ENCODE measurements at regions not wholly inside any gene's neighbourhood (a gene's known extent, or its start where the extent isn't known, plus 50 kb on each side); places are given as distances from the start of the nearest gene placed in this dataset.

- no peak for TF ChIP-seq STAT1 (IDR thresholded peaks at IDR 0.05; ENCODE audit: unreplicated experiment)
These were observed 672.8 kb upstream of the POT1 start (continued) for GRCh38 chr7:125602441-125602840.

- H3K9me2 ChIP-seq (ENCODE audit: insufficient read depth): no peaks in the 10 kb centered on the region
- Mint-ChIP-seq H3K36me3 (ENCODE audit: low read depth) (no peaks in the 10 kb centered on the region), H3K4me1 (no peaks in the 10 kb centered on the region), H3K27me3 (ENCODE audit: insufficient read depth, low read depth, poor library complexity) (no peaks in the 10 kb centered on the region), H3K4me3 (no peak overlapping the region), H3K27ac (no peak overlapping the region), H3K9me3 (no peaks in the 10 kb centered on the region)
- H3K4me2 ChIP-seq: no peak overlapping the region
- H3K4me1 ChIP-seq (ENCODE audit: insufficient read depth): no peaks in the 10 kb centered on the region
- peak overlapping the region; percentile 52; the same call in 1 of the 2 replicates for H2AFZ ChIP-seq
- H3K36me3 ChIP-seq (ENCODE audit: insufficient read depth): no peaks in the 10 kb centered on the region
- TF ChIP-seq REST (IDR thresholded peaks at IDR 0.05; ENCODE audit: unreplicated experiment): no peak
- no peak for TF ChIP-seq ZNF462 (CRISPR knock-in tag; IDR thresholded peaks at IDR 0.05)
- TF ChIP-seq CREB1 (CRISPR knock-in tag; IDR thresholded peaks at IDR 0.05; ENCODE audit: low read depth): no peak
- TF ChIP-seq NANOG (IDR thresholded peaks at IDR 0.05; ENCODE audit: borderline replicate concordance): no peak
- TF ChIP-seq EZH2 (IDR thresholded peaks at IDR 0.05; ENCODE audit: low read depth, unreplicated experiment): no peak
- TF ChIP-seq ZNF114 (CRISPR knock-in tag; IDR thresholded peaks at IDR 0.05): no peak
- TF ChIP-seq CTCF (conservative IDR thresholded peaks at IDR 0.05; ENCODE audit: low read depth in 2 of 2): no peak
- TF ChIP-seq ZNF331 (CRISPR knock-in tag; IDR thresholded peaks at IDR 0.05; ENCODE audit: low read depth): no peak
- no peak for TF ChIP-seq POLR2AphosphoS5 (IDR thresholded peaks at IDR 0.05; ENCODE audit: low read depth)
- TF ChIP-seq STAT1 (IDR thresholded peaks at IDR 0.05; ENCODE audit: unreplicated experiment): no peak
- no peak for TF ChIP-seq JUNB (IDR thresholded peaks at IDR 0.05; ENCODE audit: unreplicated experiment)
- no peak for TF ChIP-seq EZH2phosphoT487 (IDR thresholded peaks at IDR 0.05; ENCODE audit: unreplicated experiment)
- TF ChIP-seq ETS1 (IDR thresholded peaks at IDR 0.05): no peak
- no peaks in the 10 kb centered on the region for H3K27me3 ChIP-seq (ENCODE audit: insufficient read depth)
- no peaks in the 10 kb centered on the region for H3K79me2 ChIP-seq (replicated peaks; ENCODE audit: insufficient read depth)
- H3F3A ChIP-seq (replicated peaks; ENCODE audit: low read depth): no peaks in the 10 kb centered on the region
- H3K27ac ChIP-seq (ENCODE audit: low read depth): no peak overlapping the region
- H4K20me1 ChIP-seq (replicated peaks; ENCODE audit: insufficient read depth): no peaks in the 10 kb centered on the region
- H3K4me3 ChIP-seq: no peak overlapping the region
- DNase-seq (ENCODE audit: low spot score) (no peak), ATAC-seq (no peak)
These were observed 669.8 kb upstream of the POT1 start for GRCh38 chr7:125599387-125599786.

Measured in GM23338 (cell line).